ENCODE measurements at regions not wholly inside any gene's neighbourhood (a gene's known extent, or its start where the extent isn't known, plus 50 kb on each side); places are given as distances from the start of the nearest gene placed in this dataset.
"Not testable (repeated sequence)": the region's sequence is repeated elsewhere in the genome, so short reads cannot be mapped to it uniquely, and the experiment has no call there.

DNA sequence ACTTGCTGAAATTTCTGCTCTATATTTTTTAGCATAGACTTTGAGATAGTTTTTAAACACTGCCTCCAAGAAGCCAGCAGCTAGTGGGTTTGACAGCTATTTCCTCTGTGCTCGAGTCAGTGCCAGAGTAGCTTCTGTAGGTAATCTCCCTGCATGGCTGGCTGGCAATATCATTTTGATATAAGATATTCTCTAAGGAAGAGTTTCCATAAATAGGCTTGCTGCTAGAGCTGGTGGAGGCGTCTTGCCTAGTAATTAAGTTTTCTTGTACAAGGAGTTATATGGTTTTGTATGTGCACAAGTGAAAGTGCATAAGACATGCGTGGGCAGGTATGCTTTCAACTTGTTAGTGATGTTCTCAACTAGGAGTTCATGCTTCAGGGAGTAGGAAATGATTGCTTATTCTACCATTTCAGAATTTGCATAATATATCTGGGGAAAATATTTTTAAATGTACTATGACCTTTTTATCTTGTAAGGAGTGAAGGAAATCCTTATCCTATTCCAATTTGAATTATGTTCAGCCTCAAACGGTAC is 74.1 kb upstream of the CCL21 start:
- no peak for DNase-seq

DNA sequence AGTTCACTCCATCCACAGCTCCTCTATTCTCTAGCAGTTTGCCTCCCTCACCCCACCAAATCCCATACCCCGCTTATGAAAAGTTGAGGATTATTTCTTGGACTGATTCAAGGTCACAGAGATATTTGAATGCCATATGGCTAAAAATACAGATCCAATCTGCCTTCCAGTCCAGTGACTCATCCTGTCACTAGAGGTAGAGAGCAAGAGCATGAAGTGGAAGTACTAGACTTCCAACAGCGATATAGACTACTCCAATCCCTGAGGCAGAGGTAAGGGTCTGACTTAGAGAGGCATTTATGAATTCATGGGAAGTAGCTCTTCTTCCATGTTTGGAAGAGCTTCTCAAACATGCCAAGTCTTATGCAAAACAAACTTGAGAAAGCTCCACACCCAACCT is 72.4 kb upstream of the CCL21 start:
- DNase-seq = no peak

GRCh38 chr9:34777666-34778065 is 67.7 kb upstream of the CCL21 start:
- DNase-seq = no peak

DNA sequence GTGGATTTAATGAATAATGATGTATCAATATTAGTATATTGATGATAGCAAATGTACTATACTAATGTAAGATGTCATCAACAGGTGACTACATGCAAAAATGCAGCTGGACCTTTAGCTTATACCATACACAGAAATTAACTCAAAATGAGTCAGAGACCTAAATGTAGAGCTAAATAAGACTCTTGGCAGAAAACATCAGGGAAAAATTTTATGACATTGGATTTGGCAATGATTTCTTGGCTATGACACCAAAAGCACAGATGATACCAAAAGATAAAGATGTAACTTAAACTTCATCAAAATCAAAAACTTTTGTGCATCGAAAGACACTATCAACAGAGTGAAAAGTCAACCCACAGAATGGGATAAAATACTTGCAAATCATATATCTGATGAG is 64.0 kb upstream of the CCL21 start:
- no peak for DNase-seq

DNA sequence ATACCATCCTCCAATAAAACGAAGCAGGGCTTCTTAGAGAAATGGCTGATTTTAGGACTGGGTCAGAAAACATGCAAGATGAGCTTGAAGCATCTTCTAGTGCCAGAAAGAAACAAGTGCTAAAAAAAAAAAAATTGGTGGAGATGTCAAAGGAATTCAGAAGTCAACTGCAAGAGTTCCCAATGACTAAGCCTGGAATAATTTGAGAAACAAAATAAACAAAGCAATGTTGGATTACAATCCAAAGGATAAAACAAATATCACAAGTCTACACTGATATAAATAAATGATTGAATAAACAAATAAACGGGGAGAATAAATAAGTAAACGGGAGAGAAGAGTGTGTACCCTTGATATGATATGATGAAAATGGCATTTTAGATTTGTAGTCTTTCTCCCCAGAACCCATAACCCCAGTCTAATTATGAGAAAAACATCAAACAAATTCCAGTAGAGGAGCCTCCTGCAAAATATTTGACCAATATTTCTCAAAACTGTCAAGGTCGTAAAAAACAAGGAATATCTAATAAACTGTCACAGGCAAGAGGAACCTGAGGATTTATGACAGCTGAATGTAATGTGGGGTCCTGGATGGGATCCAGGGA is 63.5 kb upstream of the CCL21 start:
- DNase-seq = no peak

GRCh38 chr9:34771007-34771406 is 61.1 kb upstream of the CCL21 start:
- DNase-seq = no peak

DNA sequence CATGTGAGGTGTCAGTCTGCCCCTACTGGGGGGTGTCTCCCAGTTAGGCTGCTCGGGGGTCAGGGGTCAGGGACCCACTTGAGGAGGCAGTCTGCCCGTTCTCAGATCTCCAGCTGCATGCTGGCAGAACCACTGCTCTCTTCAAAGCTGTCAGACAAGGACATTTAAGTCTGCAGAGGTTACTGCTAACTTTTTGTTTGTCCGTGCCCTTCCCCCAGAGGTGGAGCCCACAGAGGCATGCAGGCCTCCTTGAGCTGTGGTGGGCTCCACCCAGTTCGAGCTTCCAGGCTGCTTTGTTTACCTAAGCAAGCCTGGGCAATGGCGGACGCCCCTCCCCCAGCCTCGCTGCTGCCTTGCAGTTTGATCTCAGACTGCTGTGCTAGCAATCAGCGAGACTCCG is 57.2 kb upstream of the CCL21 start:
- DNase-seq = not testable (repeated sequence)

DNA sequence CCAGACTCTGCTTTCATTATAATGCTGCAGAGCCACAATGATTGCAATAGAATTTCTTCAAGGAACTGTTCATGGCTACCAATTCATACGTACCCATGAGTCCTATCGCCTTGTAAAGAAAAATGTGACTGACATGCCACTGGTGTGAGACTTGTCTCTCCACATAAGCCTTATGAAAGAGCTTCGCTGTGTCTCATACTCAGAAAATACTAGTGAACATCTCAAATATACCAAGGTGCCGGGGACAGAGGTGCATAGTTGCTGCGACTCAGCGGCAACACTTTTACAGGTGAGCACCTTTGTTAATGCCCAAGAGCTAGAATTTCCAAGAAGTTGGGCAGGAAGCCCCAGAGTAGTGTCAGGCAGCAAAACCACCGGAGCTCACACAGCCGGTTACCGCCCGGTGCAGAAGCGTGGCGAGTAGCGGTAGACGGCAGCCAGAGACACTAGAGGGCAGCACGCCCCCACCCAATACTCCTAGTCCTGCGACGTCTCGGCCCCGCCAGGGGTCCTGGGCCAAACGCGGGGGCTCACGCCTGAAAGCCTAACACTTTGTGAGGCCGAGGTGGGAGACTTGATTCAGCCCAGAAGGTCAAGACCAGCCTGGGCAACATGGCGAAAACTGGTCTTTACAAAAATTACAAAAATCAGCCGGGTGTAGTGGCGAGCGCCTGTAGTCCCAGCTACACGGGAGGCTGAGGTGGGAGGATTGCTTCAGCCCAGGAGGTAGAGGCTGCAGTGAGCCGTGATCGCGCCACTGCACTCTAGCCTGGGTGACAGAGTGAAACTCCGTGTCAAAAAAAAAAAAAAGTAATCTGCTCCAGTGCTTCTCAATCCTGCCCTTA is 50.5 kb upstream of the CCL21 start:
- peak; percentile 30 for DNase-seq
